Endothelial cell of umbilical vein (primary cell): ENCODE measurements at regions not wholly inside any gene's neighbourhood (a gene's known extent, or its start where the extent isn't known, plus 50 kb on each side); places are given as distances from the start of the nearest gene placed in this dataset.

Experiments used
- BruUV-seq: library from RNA; stranded (reverse); fragments of 400-500 nt; replicated peaks from 2 replicates; lab custom pipeline; 2021; lab: Mats Ljungman, UMichigan
- CTCF ChIA-PET: fragments of 300-600, 350-600 bp; sonication (Branson Sonifier 250); formaldehyde crosslinking; loops from one replicate; lab custom pipeline; 2021; ENCODE audit warnings: antibody characterized with exemption, inconsistent platforms; lab: Charles Lee
- POLR2A ChIA-PET: fragments of 300-600, 350-600 bp; sonication (Branson Sonifier 250); formaldehyde crosslinking; loops from one replicate; lab custom pipeline; 2021; ENCODE audit warnings: antibody characterized with exemption, inconsistent platforms; lab: Charles Lee
- DNase-seq: peaks from one replicate; pipeline ENCODE4 v3.0.0-alpha.2; 2011; ENCODE audit warnings: low read depth, low spot score
- FAIRE-seq: peaks from 2 replicates; lab custom pipeline; 2011; peaks lifted over from hg19 to GRCh38; lab: Jason Lieb, UNC
- H2AFZ ChIP-seq: 2 replicates; pipeline ENCODE4 v1.6.0; 2012; ENCODE audit warnings: low read depth, low read length, control low read depth, inconsistent platforms
- H3K27ac ChIP-seq: 2 replicates; pipeline ENCODE4 v1.5.1; 2011; ENCODE audit warnings: low read depth, mild to moderate bottlenecking, control low read depth, low read length, moderate library complexity; ENCODE audit not compliant: insufficient read depth
- H3K27me3 ChIP-seq, 2 experiments: 2 replicates each; pipeline versions ENCODE4 v1.6.0 to v1.6.1; 2011; ENCODE audit warnings: low read length in 2 of 2, mixed read lengths in 1 of 2; ENCODE audit not compliant: control insufficient read depth in 2 of 2, insufficient read depth in 2 of 2
- H3K36me3 ChIP-seq, 2 experiments: 2 replicates in 1 of 2; 3 replicates in 1 of 2; pipeline ENCODE4 v1.5.1; 2011; ENCODE audit warnings: low read length in 2 of 2, mild to moderate bottlenecking in 1 of 2, moderate library complexity in 1 of 2; ENCODE audit not compliant: control insufficient read depth in 2 of 2, insufficient read depth in 2 of 2; ENCODE audit errors: extremely low read depth in 1 of 2
- H3K4me1 ChIP-seq: 3 replicates; pipeline ENCODE4 v1.5.1; 2011; ENCODE audit warnings: mild to moderate bottlenecking, low read length; ENCODE audit not compliant: control insufficient read depth, insufficient read depth; ENCODE audit errors: extremely low read depth
- H3K4me2 ChIP-seq: 2 replicates; pipeline ENCODE4 v1.6.1; 2011; ENCODE audit warnings: low read length, control low read depth, mixed read lengths; ENCODE audit not compliant: insufficient read depth
- H3K4me3 ChIP-seq, 3 experiments: fragments of 200-600 bp in 1 of 3; sonication (generic), shearing (Covaris generic) in 1 of 3; replicated peaks in 1 of 3; 2 replicates each; pipeline ENCODE4 v1.5.1; 2011 to 2016; ENCODE audit warnings: control low read depth in 3 of 3, low read length in 3 of 3, mild to moderate bottlenecking in 2 of 3, inconsistent platforms in 1 of 3, low read depth in 1 of 3, moderate library complexity in 1 of 3; ENCODE audit not compliant: insufficient read depth in 1 of 3
- H3K79me2 ChIP-seq: 2 replicates; pipeline ENCODE4 v1.6.0; 2012; ENCODE audit warnings: low read length, inconsistent platforms; ENCODE audit not compliant: control insufficient read depth, insufficient read depth
- H3K9ac ChIP-seq: replicated peaks from 2 replicates; pipeline ENCODE3; 2011; ENCODE audit warnings: low read length, control low read depth; ENCODE audit not compliant: insufficient read depth; ENCODE audit errors: extremely low read depth
- H3K9me1 ChIP-seq: replicated peaks from 3 replicates; pipeline ENCODE4 v1.6.0; 2011; ENCODE audit warnings: mild to moderate bottlenecking, low read length; ENCODE audit not compliant: control insufficient read depth, insufficient read depth; ENCODE audit errors: extremely low read depth
- H3K9me3 ChIP-seq: replicated peaks from 2 replicates; pipeline ENCODE4 v1.5.1; 2012; ENCODE audit warnings: low read length, inconsistent platforms; ENCODE audit not compliant: control insufficient read depth, insufficient read depth
- H4K20me1 ChIP-seq: replicated peaks from 2 replicates; pipeline ENCODE3; 2011; ENCODE audit warnings: mild to moderate bottlenecking, low read length; ENCODE audit not compliant: control insufficient read depth, insufficient read depth; ENCODE audit errors: extremely low read depth
- CTCF ChIP-seq, 2 donors: IDR thresholded peaks; 1 replicate in 1 of 2; 2 replicates in 1 of 2; pipeline ENCODE4 v1.5.1; 2011; ENCODE audit warnings: low read length in 2 of 2, mild to moderate bottlenecking in 2 of 2, moderate library complexity in 2 of 2, control low read depth in 1 of 2, inconsistent platforms in 1 of 2, low read depth in 1 of 2; ENCODE audit not compliant: insufficient read depth in 1 of 2; ENCODE audit errors: extremely low read depth in 1 of 2
- EZH2 ChIP-seq: IDR thresholded peaks from 2 replicates; pipeline ENCODE4 v1.6.1; 2012; ENCODE audit warnings: borderline replicate concordance, low read depth, mild to moderate bottlenecking, moderate library complexity, low read length, inconsistent platforms; ENCODE audit not compliant: severe bottlenecking
- FOS ChIP-seq: IDR thresholded peaks from 2 replicates; pipeline ENCODE4 v1.6.1; 2011; ENCODE audit warnings: mild to moderate bottlenecking, low read length, moderate library complexity, borderline replicate concordance; ENCODE audit not compliant: insufficient read depth
- GATA2 ChIP-seq: IDR thresholded peaks from 2 replicates; pipeline ENCODE4 v1.7.0; 2011; ENCODE audit warnings: low read depth, mild to moderate bottlenecking, moderate library complexity, mixed read lengths, low read length; ENCODE audit not compliant: insufficient read length, insufficient read depth
- JUN ChIP-seq: IDR thresholded peaks from 2 replicates; pipeline ENCODE4 v1.6.1; 2011; ENCODE audit warnings: borderline replicate concordance, low read depth; ENCODE audit not compliant: insufficient read length, insufficient read depth
- MAX ChIP-seq: IDR thresholded peaks from 2 replicates; pipeline ENCODE4 v1.6.1; 2011; ENCODE audit not compliant: insufficient read depth, insufficient read length
- MYC ChIP-seq: IDR thresholded peaks from one replicate; pipeline ENCODE4 v1.6.1; 2011; ENCODE audit warnings: mild to moderate bottlenecking, low read depth, low read length
- POLR2A ChIP-seq: IDR thresholded peaks from 2 replicates; pipeline ENCODE4 v1.6.1; 2012; ENCODE audit warnings: low read depth, mild to moderate bottlenecking, control low read depth, low read length
- POLR2AphosphoS5 ChIP-seq: IDR thresholded peaks from 2 replicates; pipeline ENCODE4 v1.6.1; 2012; ENCODE audit warnings: low read depth, mild to moderate bottlenecking, control low read depth, low read length, moderate library complexity; ENCODE audit not compliant: insufficient read depth
- dilution Hi-C: fragments of 300-500 bp; cut with MboI; formaldehyde crosslinking; loops from one replicate; pipeline ENCODE4 v1.15.0; 2019; ENCODE audit warnings: low sequenced_read_pairs; ENCODE audit not compliant: extremely low pct_ligation_motif_present
- intact Hi-C: fragments of 100-400 bp; cut with micrococcal nuclease; formaldehyde crosslinking; loops from one replicate; pipeline ENCODE4 v1.10.0; 2022

GRCh38 chr12:91252341-91252740 lies 69.7 kb upstream of the DCN start:
- Histone ChIP-seq H2AFZ (no peak overlapping the region), H3K27ac (no peak overlapping the region), H3K36me3 (no peaks in the 10 kb centered on the region), H3K4me3 (no peak overlapping the region), H3K9me3 (no peaks in the 10 kb centered on the region), H3K4me2 (no peak overlapping the region), H3K9me1 (no peaks in the 10 kb centered on the region), H3K27me3 (no peaks in the 10 kb centered on the region), H3K4me1 (no peaks in the 10 kb centered on the region), H4K20me1 (no peaks in the 10 kb centered on the region), H3K9ac (no peak overlapping the region), H3K79me2 (no peaks in the 10 kb centered on the region)
- DNase-seq: no peak
- dilution Hi-C loops: no loop called here
- CTCF ChIA-PET: interaction anchor here (0.7 kb wide), 1 partner anchor 9 kb away, joined by 3 read pairs; no protein-coding TSS in a partner anchor
- no TSS peak for BruUV-seq
- TF ChIP-seq CTCF (IDR thresholded peaks at IDR 0.05; ENCODE audit: extremely low read depth in 1 of 2, insufficient read depth in 1 of 2, low read depth in 1 of 2, low read length in 2 of 2): no peak
- no peak for TF ChIP-seq GATA2
- TF ChIP-seq POLR2AphosphoS5: no peak
- no peak for TF ChIP-seq POLR2A
- no peak for TF ChIP-seq MYC
- no peak for TF ChIP-seq FOS
- no peak for TF ChIP-seq JUN
- TF ChIP-seq EZH2: no peak
- TF ChIP-seq MAX: no peak
- POLR2A ChIA-PET: no interaction called here
- FAIRE-seq: no peak
- intact Hi-C loops: no loop called here
